Epithelial cell of prostate (primary cell): ENCODE measurements at regions not wholly inside any gene's neighbourhood (a gene's known extent, or its start where the extent isn't known, plus 50 kb on each side); places are given as distances from the start of the nearest gene placed in this dataset.
"Not testable (repeated sequence)": the region's sequence is repeated elsewhere in the genome, so short reads cannot be mapped to it uniquely, and the experiment has no call there.

Experiments used
- DNase-seq: peaks from one replicate; pipeline ENCODE4 v3.0.0-alpha.2; 2011; ENCODE audit warnings: low read depth, low spot score
- H3K27ac ChIP-seq: fragments of 450-650 bp; 2 replicates; pipeline ENCODE4 v1.5.1; 2017; ENCODE audit warnings: mild to moderate bottlenecking

DNA sequence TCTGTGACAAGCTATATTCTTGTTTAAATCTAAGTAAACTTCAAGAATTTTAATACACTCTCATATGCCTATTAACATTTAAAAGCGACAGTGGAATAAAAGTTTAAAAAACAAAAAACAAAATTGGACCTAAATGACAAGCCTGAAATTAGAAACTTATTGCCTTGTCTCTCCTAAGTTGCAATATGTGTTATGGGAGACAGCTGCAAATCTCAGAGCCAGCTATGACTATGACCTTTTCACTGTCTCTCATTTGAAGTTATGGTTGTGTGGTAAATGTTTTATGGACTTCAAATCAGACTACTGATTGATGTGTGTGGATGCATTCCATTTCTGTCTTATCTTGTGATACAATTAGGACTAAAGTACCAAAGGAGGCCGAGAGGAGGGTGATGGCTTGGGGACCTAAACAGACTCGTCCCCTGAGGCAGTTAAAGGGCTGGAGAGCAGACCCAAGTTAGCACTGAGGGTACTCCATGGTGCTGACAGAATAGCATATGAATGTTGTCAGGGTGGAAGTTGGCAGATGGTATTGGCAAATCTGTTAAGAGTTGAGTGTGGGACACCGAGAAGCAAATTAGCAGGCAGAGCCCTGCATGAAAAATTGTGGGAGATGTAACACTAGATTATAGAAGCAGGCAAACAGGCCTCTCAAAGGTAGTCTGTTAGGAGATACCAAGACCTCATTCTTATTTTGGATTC is 930.1 kb upstream of the MAN1A1 start:
- no peak for DNase-seq

DNA sequence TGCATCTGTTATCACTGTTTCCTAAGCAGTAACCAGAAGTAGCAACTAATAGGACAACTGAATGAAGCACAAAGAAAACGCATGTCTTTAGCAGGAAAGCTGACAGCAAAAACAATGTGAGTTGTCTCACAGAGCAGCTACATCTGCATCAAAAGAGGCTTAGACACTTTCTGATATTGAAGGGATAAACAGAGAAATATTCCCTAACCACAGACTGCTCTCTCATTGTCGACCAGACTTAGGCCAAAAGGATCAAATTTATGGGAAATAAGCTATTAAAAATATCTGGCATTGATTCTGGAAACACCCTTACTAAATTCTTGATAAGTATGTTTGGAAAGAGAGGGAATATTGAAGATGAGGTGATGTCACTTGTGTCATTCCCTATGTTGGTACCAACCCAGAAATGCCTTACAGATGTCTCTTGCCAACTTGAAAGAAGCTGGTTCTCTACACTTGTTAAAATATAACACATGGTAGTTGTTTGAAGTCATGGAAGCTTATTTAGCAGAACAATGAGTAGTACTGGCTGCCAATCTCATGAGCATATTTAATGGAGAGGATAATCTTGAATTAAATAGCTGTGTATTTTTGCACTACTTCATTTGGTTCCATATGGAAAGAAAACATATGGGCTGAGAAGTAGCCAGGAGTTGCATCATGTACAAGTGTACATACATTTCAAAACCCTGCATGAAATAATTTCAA is 929.3 kb upstream of the MAN1A1 start:
- H3K27ac ChIP-seq = no peak overlapping the region
- DNase-seq = no peak

More for the DNA sequence above, 930.1 kb upstream of the MAN1A1 start:
- H3K27ac ChIP-seq = no peak overlapping the region

DNA sequence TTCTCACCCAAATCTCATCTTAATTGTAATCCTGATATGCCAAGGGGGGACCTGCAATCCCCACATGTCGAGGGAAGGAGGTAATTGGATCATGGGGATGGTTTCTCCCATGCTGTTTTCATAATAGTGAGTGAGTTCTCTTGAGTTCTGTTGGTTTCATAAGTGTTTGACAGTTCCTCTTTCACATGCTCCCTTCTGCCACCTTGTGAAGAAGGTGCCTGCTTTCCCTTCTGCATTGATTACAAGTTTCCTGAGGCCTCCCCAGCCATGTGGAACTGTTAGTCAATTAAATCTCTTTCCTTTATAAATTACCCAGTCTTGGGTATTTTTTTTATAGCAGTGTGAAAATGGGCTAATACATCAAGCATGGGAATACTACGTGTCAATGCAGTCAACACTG is 925.0 kb upstream of the MAN1A1 start:
- no peak overlapping the region for H3K27ac ChIP-seq
- no peak for DNase-seq

DNA sequence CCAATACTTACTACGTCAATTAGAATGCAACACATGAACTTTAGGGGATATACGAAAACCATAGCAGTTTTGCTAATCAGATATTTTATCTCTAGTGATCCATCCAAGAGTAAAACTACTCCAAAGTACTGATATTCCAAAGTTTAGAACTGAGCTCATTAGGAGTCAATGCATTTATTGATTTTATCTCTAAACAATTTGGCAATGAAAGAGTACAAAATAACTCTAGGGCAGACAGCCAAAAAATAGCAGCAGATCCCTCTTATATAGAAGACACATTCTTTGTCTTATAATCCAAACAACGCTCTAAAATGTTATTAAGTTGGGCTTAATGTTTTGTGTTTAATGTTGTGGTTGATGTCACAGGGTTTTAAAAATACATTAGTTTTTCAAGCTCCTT is 923.9 kb upstream of the MAN1A1 start:
- no peak overlapping the region for H3K27ac ChIP-seq
- DNase-seq = no peak

DNA sequence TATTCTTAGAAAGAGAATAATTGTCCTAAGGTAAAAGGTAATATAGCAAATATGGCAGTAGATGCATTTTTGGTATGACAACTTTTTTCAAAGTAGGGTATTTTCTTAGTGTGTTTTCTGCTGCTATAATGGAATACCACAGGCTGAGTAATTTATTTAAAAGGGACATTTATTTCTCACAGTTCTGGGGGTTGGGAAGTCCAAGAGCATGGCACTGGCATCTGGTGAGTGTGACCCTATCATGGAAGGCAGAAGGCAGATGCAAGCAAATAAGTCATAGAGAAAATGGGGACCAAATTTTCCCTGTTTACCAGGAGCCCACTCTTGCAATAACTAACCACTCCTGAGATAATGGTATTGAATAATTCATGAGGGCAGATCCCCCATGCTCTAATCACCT is 922.5 kb upstream of the MAN1A1 start:
- H3K27ac ChIP-seq = no peak overlapping the region
- DNase-seq = no peak

DNA sequence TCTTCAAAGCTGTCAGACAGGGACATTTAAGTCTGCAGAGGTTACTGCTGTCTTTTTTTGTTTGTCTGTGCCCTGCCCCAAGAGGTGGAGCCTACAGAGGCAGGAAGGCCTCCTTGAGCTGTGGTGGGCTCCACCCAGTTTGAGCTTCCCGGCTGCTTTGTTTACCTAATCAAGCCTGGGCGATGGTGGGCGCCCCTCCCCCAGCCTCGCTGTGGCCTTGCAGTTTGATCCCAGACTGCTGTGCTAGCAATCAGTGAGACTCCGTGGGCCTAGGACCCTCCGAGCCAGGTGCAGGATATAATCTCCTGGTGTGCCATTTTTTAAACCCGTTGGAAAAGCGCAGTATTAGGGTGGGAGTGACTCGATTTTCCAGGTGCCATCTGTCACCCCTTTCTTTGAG is 918.7 kb upstream of the MAN1A1 start:
- not testable (repeated sequence) for H3K27ac ChIP-seq, DNase-seq

DNA sequence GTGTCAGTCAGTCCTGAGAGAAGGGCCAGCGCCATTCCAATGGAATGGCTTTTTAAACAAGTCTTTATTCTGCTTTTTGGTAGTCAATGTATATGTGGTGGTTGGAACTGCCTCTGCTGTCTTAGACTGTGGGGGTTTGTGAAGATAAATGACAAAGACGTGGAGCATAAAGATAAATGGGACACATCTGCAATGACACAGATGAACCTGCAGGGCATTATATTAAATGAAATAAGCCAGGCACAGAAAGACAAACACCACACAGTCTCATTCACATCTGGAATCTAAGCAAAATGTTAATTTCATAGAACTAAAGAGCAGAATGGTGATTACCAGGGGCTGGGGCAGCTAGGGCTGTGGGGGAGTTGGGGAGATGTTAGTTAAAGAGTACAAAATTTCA is 912.8 kb upstream of the MAN1A1 start:
- no peak for DNase-seq
- no peak overlapping the region for H3K27ac ChIP-seq

DNA sequence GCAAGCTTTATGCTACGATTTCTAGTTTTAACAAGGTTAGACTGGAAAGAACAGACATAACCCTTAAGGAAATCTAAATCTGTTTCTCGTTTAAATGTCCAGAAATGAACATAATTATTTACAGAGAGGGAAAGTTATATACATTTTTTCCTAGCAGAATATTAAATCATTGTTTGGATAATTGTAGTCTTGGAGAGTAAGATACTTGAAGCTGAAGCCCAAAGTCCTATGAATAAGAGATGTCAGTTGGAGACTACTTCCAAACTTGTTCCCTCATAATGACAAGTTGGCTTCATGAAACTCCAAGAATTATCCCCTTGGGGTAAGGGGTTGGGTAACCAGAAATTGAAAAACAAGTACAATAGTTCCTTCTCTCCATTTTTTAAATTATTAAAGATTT is 911.1 kb upstream of the MAN1A1 start:
- H3K27ac ChIP-seq = no peak overlapping the region
- DNase-seq = no peak

DNA sequence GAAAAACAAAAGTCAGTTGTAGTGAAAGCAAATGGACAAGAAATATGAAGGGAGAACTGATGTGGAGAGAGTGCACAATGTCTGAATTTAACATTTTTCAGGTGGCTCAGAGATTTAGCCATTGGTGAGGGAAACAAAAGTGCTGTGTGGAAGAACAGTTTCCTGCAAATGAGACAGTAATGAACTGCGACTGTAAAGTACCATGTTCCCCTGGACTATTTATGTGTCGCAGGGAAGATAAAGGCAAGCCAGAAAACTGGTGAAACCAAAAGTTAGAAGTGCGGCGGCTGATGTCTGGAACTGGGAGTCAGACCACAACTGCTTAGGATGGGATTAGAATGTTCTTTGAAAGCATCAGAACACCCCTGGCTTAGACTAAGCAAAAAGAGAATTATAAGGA is 905.1 kb upstream of the MAN1A1 start:
- no peak for DNase-seq
- no peak overlapping the region for H3K27ac ChIP-seq

DNA sequence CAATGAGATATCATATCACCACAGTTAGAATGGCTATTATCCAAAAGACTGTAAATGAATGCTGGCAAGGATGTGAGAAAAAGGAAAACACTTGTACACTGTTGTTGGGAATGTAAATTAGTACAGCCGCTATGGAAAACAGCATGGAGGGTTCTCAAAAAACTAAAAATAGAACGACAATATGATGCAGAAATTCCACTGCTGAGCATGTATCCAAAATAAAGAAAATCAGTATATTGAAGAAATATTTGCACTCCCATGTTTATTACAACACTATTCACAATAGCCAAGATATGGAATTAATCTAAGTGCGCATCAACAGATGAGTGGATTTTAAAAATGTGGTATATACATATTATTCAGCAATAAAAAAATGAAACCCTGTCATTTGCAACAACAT is 898.9 kb upstream of the MAN1A1 start:
- H3K27ac ChIP-seq = no peak overlapping the region
- DNase-seq = no peak

DNA sequence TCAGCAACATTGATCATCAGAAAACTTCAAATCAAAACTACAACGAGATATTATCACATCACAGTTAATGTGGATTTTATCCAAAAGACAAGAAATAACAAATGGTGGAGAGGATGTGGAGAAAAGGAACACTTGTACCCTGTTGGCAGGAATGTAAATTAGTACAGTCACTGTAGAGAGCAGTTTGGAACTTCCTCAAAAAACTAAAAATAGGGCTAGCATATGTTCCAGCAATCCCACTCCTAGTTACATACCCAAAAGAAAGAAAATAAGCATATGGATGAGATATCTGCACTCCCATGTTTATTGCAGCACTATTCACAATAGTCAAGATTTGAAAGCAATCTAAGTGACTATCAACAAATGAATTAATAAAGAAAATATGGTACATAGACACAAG is 887.7 kb upstream of the MAN1A1 start:
- H3K27ac ChIP-seq = no peak overlapping the region
- DNase-seq = no peak

DNA sequence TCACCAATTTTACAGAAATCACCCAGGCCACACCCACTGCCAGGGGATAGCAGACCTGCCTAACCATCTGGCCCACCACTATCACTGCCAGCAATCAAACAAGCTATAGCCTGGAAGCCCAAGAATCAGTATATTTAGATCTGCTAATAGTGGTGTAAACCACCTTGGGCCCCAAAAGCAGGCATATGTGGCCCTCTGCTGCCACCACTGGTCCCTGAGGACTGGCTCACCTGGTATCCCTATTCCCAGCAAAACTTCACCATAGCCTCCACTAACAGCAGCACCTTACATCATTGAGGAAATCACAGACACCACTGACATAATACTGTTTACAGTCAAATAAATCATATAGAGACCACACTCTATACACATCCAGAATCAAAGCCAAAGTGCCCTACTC is 880.4 kb upstream of the MAN1A1 start:
- DNase-seq = no peak

DNA sequence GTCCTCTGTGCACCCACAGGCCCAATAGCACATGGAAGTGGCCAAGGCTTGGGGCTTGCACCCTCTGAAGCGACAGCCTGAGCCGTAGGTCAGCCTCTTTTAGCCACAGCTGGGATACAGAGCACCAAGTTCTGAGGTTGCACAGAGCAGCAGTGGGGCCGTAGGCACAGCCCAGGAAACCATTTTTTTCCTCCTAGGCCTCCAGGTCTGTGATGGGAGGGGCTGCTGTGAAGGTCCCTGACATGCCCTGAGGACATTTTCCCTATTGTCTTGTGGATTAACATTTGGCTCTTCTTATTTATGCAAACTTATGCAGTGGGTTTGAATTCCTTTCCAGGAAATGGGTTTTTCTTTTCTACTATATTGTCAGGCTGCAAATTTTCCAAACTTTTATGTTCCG is 878.7 kb upstream of the MAN1A1 start:
- no peak for DNase-seq
- H3K27ac ChIP-seq = no peak overlapping the region

More for the DNA sequence above, 880.4 kb upstream of the MAN1A1 start:
- no peak overlapping the region for H3K27ac ChIP-seq

DNA sequence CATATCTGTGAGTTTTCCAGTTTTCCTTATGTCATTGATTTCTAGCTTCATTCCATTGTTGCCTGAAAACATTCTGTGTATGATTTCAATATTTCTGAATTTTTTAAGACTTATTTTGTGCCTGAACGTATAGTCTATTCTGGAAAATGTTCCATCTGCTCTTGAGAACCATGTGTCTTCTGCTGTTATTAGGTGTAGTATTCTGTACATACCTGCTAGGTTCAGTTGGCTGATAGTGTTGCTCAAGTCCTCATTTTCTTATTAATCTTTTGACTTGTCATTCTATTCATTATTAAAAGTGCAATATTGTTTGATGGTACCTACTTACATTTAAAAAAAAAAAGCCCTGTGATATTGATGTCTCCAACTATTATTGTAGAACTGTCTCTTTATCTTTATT is 869.8 kb upstream of the MAN1A1 start:
- DNase-seq = no peak
- no peak overlapping the region for H3K27ac ChIP-seq

DNA sequence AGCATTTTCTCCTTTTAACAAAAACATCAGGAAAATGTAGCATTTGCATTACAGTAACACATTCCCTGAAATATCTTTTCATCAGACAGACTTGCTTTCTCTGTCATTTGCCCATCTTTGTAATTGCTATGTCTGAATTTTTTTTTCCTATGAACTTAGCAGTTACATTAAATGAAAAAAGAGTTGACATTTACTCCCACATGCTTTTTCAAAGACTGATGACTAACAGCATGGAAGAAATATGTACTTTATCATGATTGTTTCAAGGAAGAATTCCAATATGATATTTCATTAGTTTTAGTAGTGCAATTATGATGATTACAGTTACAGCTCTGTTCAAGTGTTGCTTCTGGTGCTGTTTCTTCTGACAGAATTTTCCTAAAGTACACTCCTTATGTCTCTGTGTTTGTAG is 864.5 kb upstream of the MAN1A1 start:
- no peak overlapping the region for H3K27ac ChIP-seq
- DNase-seq = no peak

DNA sequence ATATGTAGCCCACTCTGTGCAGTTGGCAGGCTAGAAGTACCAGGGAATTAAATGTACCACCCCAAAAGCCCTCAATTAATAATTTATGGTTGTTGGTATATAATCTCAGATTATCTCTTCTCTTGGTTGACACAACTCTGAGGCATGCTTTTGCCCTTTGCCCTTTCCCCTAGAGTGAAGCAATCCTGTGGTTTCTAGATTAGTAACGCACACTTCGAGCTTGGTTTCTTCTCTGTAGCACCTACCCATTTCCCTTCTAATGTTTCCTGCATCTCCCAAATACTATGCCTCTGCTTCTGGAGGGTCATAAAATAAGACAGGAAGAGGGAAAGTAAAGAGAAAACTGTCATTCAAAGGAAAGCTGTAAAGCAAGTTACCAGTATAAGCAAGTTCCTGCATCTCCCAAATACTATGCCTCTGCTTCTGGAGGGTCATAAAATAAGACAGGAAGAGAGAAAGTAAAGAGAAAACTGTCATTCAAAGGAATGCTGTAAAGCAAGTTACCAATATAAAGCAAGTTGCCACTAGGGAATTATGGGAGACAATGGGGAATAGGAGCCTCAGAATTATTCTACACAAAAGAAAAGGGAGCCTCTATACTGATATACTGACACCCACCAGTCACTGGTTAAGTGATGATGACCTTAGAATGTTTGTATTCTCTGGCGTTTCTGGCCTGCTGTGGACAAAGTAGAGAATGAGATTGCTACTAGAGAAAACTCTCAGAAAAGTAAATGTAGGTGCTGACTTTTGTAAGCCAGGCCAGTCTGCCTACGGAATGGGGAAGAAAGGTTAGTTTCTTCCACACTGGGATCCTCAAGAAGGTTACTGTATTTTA is 862.6 kb upstream of the MAN1A1 start:
- no peak for DNase-seq
- H3K27ac ChIP-seq = peak overlapping the region; percentile 26

DNA sequence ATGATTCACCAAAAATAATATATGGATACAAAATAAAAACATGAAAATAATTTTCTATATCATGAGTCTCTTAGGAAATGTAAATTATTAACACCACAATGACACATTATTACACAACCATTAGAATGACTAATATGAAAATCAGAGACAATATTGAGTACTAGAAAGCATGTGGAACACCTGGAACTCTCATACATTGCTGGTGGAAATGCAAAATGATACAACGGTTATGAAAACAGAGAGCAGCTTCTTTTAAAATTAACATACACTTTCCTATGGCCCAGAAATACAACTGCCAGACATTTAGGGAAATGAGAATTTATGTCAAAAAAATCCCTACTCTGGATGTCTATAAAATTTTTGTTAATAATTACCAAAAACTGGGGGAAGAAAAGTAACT is 853.3 kb upstream of the MAN1A1 start:
- no peak for DNase-seq
- H3K27ac ChIP-seq = no peak overlapping the region

DNA sequence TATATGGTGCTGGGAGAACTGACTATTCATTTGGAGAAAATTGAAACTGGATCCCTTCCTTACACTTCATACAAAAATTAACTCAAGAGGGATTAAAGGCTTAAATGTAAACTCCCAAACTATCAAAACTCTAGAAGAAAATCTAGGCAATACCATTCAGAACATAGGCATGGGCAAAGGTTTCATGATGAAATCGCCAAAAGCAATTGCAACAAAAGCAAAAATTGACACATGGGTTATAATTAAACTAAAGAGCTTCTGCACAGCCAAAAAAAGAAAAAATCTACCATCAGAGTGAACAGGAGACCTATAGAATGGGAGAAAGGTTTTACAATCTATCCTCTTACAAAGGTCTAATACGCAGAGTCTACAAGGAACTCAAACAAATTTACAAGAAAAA is 851.3 kb upstream of the MAN1A1 start:
- H3K27ac ChIP-seq = no peak overlapping the region
- no peak for DNase-seq

DNA sequence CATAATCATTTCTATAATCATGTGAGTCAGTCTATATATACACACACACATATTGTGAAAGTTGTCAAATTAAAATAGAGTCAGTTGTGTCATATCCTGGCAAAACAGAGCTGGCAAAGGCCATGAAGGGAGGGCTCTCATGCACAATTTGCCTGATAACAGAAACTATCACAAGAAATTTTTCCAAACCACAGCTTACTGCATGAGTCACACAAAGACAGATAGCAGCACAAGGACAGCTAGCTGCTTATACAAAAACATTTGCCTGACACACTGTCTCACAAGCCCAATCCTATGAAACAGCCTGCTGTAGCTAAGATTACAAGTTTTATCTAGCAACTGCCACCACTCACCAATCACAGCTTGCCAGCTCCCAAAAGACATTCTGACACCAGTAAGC is 848.5 kb upstream of the MAN1A1 start:
- peak; percentile 33 for DNase-seq
- H3K27ac ChIP-seq = no peak overlapping the region

DNA sequence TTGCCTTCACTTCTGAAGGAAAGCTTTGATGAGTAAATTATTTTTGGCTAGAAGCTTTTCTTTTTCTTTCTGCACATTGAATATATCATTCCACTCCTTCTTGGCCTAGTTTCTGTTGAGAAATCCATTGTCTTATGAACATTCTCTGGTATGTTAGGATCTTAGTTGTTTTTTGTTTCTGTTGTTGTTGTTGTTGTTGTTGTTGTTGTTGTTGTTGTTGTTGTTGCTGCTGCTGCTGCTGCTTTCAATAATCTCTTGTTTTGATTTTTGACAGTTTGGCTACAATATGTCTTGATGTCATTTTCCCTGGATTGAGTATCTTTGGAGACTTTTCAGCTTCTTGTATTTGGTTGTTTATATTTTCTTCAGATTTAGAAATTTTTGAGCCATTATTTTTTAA is 836.5 kb upstream of the MAN1A1 start:
- no peak for DNase-seq
- H3K27ac ChIP-seq = no peak overlapping the region

DNA sequence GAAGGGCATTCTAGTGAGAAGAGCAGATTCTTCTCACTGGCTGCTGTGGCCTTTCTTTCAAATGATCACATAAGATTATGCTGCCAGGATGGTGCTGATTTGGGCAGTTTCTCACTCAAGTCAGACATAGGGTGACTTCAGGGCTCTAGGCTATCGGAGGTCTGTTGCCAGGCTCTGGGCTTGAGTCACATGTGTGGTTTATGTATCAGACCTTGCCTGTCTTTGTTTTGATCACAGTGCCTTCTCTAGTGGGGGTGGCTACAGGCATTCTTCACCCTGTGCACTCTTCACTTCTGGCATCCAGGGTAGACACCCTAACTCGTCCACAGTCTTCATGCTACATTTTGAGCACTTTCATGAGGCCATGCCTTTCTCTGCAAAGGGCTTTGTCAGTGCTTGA is 823.7 kb upstream of the MAN1A1 start:
- H3K27ac ChIP-seq = no peak overlapping the region
- DNase-seq = no peak
